K562 (cell line): ENCODE measurements at regions not wholly inside any gene's neighbourhood (a gene's known extent, or its start where the extent isn't known, plus 50 kb on each side); places are given as distances from the start of the nearest gene placed in this dataset.

Experiments
- ATAC-seq: fragments of 200-7000 bp; cut with Tn5 transposase; 3 replicates; pipeline ENCODE4 v1.9.1; 2020; ENCODE audit warnings: moderate library complexity
- BruUV-seq: library from RNA; stranded (reverse); fragments of 400-500 nt; replicated peaks from 2 replicates; lab custom pipeline; 2021; lab: Mats Ljungman, UMichigan
- CTCF ChIA-PET: fragments of 300-600 bp; formaldehyde crosslinking; extraction: SDS; loops from one replicate; lab custom pipeline; 2021; ENCODE audit warnings: low intra/inter-chr PET ratio; lab: Yijun Ruan, JAX
- POLR2A ChIA-PET: fragments of 300-600, 350-650 bp; sonication (Branson Sonifier 250); formaldehyde crosslinking; extraction: SDS; loops from one replicate; lab custom pipeline; 2021; ENCODE audit warnings: antibody characterized with exemption, inconsistent platforms; lab: Yijun Ruan, JAX
- DNase-seq, 4 experiments: peaks; one replicate each; pipeline versions ENCODE4 v3.0.0 to v3.0.0-alpha.2; 2011 to 2018; ENCODE audit warnings: low spot score in 3 of 4, mixed read lengths in 3 of 4; ENCODE audit errors: extremely low read depth in 1 of 4
- FAIRE-seq: peaks from 2 replicates; lab custom pipeline; 2011; peaks lifted over from hg19 to GRCh38; lab: Jason Lieb, UNC
- H2AFZ ChIP-seq: 2 replicates; pipeline ENCODE4 v1.6.0; 2011; ENCODE audit warnings: low read depth, low read length, control low read depth, inconsistent platforms
- H3K27ac ChIP-seq: fragments of 200-600 bp; 3 replicates; pipeline ENCODE4 v1.8.0; 2011; ENCODE audit warnings: low read depth, mild to moderate bottlenecking, control low read depth, inconsistent platforms, low read length, moderate library complexity, mixed read lengths; ENCODE audit errors: extremely low read depth
- H3K27me3 ChIP-seq, 2 experiments: fragments of 300-600 bp in 1 of 2; 2 replicates in 1 of 2; 3 replicates in 1 of 2; pipeline versions ENCODE4 v1.6.0 to v1.8.0; 2011; ENCODE audit warnings: inconsistent platforms in 2 of 2, low read length in 2 of 2, mild to moderate bottlenecking in 1 of 2, mixed read lengths in 1 of 2, moderate library complexity in 1 of 2; ENCODE audit not compliant: control insufficient read depth in 2 of 2, insufficient read depth in 2 of 2
- H3K36me3 ChIP-seq: fragments of 300-600 bp; 3 replicates; pipeline ENCODE4 v1.8.0; 2011; ENCODE audit warnings: mild to moderate bottlenecking, low read length, inconsistent platforms; ENCODE audit not compliant: control insufficient read depth, insufficient read depth
- H3K4me1 ChIP-seq, 2 experiments: fragments of 200-600 bp in 1 of 2; replicated peaks in 1 of 2; 2 replicates in 1 of 2; 3 replicates in 1 of 2; pipeline versions ENCODE4 v1.5.1 to v1.8.0; 2011; ENCODE audit warnings: inconsistent platforms in 2 of 2, low read length in 2 of 2, mild to moderate bottlenecking in 1 of 2, mixed read lengths in 1 of 2, moderate library complexity in 1 of 2; ENCODE audit not compliant: control insufficient read depth in 2 of 2, insufficient read depth in 2 of 2
- H3K4me2 ChIP-seq: 2 replicates; pipeline ENCODE4 v1.6.1; 2011; ENCODE audit warnings: low read length, control low read depth, inconsistent platforms, mixed read lengths; ENCODE audit not compliant: insufficient read depth
- H3K4me3 ChIP-seq: fragments of 200-600 bp; sonication (generic), shearing (Covaris generic); 2 replicates; pipeline ENCODE4 v1.5.1; 2016; ENCODE audit warnings: control low read depth, inconsistent platforms
- H3K79me2 ChIP-seq: fragments of 200-600 bp; 3 replicates; pipeline ENCODE4 v1.8.0; 2011; ENCODE audit warnings: low read length, inconsistent platforms; ENCODE audit not compliant: control insufficient read depth, insufficient read depth
- H3K9ac ChIP-seq, 2 experiments: 2 replicates each; pipeline versions ENCODE4 v1.6.0 to v1.6.1; 2011; ENCODE audit warnings: low read depth in 2 of 2, low read length in 2 of 2, control low read depth in 1 of 2, inconsistent platforms in 1 of 2, mild to moderate bottlenecking in 1 of 2, mixed read lengths in 1 of 2; ENCODE audit not compliant: insufficient read depth in 1 of 2
- H3K9me1 ChIP-seq: one replicate; pipeline ENCODE4 v1.6.0; 2011; ENCODE audit warnings: inconsistent platforms, mild to moderate bottlenecking, low read length, moderate library complexity; ENCODE audit not compliant: control insufficient read depth, insufficient read depth
- H3K9me3 ChIP-seq: replicated peaks from 2 replicates; pipeline ENCODE4 v1.5.1; 2011; ENCODE audit warnings: low read depth, low read length, inconsistent platforms; ENCODE audit not compliant: control insufficient read depth, insufficient read depth
- H4K20me1 ChIP-seq: replicated peaks from 2 replicates; pipeline ENCODE4 v1.6.1; 2011; ENCODE audit warnings: low read length, inconsistent platforms, mixed read lengths; ENCODE audit not compliant: control insufficient read depth, insufficient read depth
- ASH1L ChIP-seq: fragments of 450-650 bp; IDR thresholded peaks from 2 replicates; pipeline ENCODE4 v1.6.1; 2018; ENCODE audit warnings: borderline replicate concordance, mild to moderate bottlenecking, low read depth; ENCODE audit not compliant: partially characterized antibody
- CBX5 ChIP-seq: IDR thresholded peaks from 2 replicates; pipeline ENCODE4 v1.6.1; 2014; ENCODE audit warnings: low read depth, borderline replicate concordance
- MGA ChIP-seq: fragments of 450-650 bp; IDR thresholded peaks from 2 replicates; pipeline ENCODE4 v1.6.1; 2016; ENCODE audit warnings: mild to moderate bottlenecking, moderate library complexity
- PHF20 ChIP-seq: fragments of 450-650 bp; IDR thresholded peaks from 2 replicates; pipeline ENCODE4 v1.6.1; 2018; ENCODE audit not compliant: partially characterized antibody
- ZNF280A ChIP-seq: fragments of 450-650 bp; IDR thresholded peaks from 2 replicates; pipeline ENCODE4 v1.6.1; 2018; ENCODE audit warnings: mild to moderate bottlenecking, low read depth; ENCODE audit not compliant: partially characterized antibody
- ZNF3 ChIP-seq: fragments of 250-450 bp; sonication (Bioruptor Pico); IDR thresholded peaks from 2 replicates; pipeline ENCODE4 v1.5.0; 2021; ENCODE audit warnings: mild to moderate bottlenecking, moderate library complexity
- WGBS: fragments of 100-300 bp; shearing (Covaris generic); methylation state at CpG from one replicate; pipeline ENCODE4 v1.1.6; 2016; ENCODE audit warnings: low coverage, mixed read lengths; ENCODE audit not compliant: insufficient coverage; ENCODE audit errors: missing lambda C conversion rate; 5-methylcytosine and 5-hydroxymethylcytosine counted together
- in situ Hi-C: fragments of 300-500 bp; cut with MboI; formaldehyde crosslinking; loops from 4 replicates; pipeline ENCODE4 v1.15.0; 2018; ENCODE audit warnings: inconsistent platforms, mixed read lengths
- intact Hi-C: fragments of 100-400 bp; cut with micrococcal nuclease; formaldehyde crosslinking; loops from 2 replicates; pipeline ENCODE4 v1.14.2; 2022
- TF ChIP-seq, protein P1 (sequence below): IDR thresholded peaks from 2 replicates; pipeline ENCODE4 v1.6.1; 2011; ENCODE audit warnings: borderline replicate concordance, low read depth, mild to moderate bottlenecking, moderate library complexity, low read length; ENCODE audit not compliant: insufficient read depth, poor library complexity, severe bottlenecking

GRCh38 chr13:71360041-71360440 is 507.0 kb downstream of the DACH1 start:
- FAIRE-seq, result no peak
- DNase-seq, result no peak
- Histone ChIP-seq H2AFZ (no peak overlapping the region), H3K4me3 (no peak overlapping the region), H3K36me3 (no peaks in the 10 kb centered on the region), H3K9me3 (no peaks in the 10 kb centered on the region), H3K27me3 (no peaks in the 10 kb centered on the region), H4K20me1 (no peaks in the 10 kb centered on the region), H3K4me1 (no peaks in the 10 kb centered on the region), H3K9ac (no peak overlapping the region), H3K4me2 (no peak overlapping the region), H3K79me2 (no peaks in the 10 kb centered on the region), H3K27ac (no peak overlapping the region), H3K9me1 (no peaks in the 10 kb centered on the region)
- no peak for ATAC-seq
- CTCF ChIA-PET, result no interaction called here
- WGBS, result 0% methylated on average over 1 of the region's 1 CpG
- no TSS peak for BruUV-seq
- in situ Hi-C loops, result no loop called here
- intact Hi-C loops, result no loop called here
- POLR2A ChIA-PET, result no interaction called here
- TF ChIP-seq PHF20 (no peak), ZNF280A (no peak), ASH1L (no peak), ZNF3 (no peak), CBX5 (no peak), MGA (no peak)
- TF ChIP-seq, protein P1, sequence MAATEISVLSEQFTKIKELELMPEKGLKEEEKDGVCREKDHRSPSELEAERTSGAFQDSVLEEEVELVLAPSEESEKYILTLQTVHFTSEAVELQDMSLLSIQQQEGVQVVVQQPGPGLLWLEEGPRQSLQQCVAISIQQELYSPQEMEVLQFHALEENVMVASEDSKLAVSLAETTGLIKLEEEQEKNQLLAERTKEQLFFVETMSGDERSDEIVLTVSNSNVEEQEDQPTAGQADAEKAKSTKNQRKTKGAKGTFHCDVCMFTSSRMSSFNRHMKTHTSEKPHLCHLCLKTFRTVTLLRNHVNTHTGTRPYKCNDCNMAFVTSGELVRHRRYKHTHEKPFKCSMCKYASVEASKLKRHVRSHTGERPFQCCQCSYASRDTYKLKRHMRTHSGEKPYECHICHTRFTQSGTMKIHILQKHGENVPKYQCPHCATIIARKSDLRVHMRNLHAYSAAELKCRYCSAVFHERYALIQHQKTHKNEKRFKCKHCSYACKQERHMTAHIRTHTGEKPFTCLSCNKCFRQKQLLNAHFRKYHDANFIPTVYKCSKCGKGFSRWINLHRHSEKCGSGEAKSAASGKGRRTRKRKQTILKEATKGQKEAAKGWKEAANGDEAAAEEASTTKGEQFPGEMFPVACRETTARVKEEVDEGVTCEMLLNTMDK, result no peak
